ENCODE measurements at regions not wholly inside any gene's neighbourhood (a gene's known extent, or its start where the extent isn't known, plus 50 kb on each side); places are given as distances from the start of the nearest gene placed in this dataset.

DNA sequence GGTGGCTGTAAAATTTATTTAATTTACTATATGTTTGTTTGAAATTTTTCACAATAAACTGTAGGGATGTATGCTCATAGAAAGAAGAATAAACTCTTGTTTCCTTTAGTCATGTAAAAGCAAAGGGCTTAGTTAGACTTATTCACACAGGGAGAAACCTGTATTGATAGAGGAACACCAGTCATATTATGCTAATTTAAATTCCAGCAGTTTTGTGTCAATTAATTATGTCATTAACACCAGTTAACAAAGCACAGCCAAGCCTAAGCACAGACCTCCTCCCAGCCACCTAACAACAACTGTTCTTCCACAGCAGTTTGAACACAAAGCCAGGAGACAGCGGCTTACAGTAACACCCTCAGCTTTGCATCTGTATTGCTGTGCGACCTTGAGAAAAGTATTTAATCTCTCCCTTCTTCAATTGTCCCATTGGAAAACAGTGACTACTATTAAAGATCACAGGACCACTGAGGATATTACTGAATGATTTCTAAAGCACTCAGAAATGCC lies 260.8 kb upstream of the RRP15 start:
- no peak for DNase-seq (ENCODE audit: low read depth, low spot score)

DNA sequence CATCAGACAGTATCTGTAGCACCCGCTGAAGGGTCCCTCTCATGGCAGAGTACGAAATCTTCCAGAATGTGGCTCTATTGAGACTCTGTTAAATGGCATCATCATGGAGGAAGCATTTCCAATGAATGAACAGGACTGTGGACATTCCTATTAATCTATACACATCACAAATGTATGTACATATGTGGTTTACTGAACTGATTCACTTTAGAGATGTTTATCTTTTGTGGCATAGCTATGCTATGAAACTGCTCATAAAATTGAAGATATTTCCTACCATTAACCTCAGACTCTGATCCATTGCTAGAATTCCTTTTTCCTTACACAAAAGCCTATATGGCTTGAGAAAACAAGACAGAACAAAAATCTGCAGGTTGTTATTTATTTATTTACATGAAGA lies 259.6 kb upstream of the RRP15 start:
- no peak for DNase-seq (ENCODE audit: low read depth, low spot score)

DNA sequence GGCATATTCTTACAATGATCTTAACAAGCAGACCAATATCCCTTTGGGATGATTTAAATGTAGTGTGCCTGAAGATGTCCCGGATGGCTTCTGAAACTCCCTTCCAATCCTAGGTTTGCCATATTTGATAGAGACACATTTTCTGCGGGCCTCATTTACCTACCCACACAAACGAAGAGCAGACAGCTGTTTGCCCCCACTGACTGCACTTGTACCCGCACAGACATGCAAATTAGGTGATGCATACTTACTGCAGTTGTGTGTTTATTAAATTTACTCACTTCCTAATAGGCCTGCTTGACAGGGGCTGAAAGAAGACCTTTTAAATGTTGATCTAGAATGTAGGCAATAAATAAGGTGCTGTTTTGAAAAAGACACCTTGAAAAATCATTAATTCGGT lies 257.9 kb upstream of the RRP15 start:
- DNase-seq (ENCODE audit: low read depth, low spot score), result no peak

DNA sequence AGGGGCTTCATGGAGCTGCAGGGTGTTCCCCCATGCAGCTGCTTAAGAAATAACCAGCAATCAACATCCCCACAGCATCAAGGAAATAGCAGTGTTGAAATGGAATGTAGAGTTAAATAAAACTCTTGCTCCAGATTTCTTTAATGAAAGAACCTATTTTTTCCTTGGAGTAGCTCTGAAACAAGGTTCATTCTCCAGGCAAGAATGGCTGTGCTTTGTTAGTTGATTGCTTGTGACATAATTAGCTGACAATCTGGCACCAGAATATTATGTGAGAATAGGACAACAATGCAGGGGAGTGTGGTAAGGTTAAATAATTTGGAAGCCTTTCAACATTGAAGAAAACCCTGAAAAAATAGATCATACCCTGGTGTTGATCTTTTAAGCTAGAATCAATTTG lies 254.2 kb upstream of the RRP15 start:
- DNase-seq (ENCODE audit: low read depth, low spot score), result no peak

DNA sequence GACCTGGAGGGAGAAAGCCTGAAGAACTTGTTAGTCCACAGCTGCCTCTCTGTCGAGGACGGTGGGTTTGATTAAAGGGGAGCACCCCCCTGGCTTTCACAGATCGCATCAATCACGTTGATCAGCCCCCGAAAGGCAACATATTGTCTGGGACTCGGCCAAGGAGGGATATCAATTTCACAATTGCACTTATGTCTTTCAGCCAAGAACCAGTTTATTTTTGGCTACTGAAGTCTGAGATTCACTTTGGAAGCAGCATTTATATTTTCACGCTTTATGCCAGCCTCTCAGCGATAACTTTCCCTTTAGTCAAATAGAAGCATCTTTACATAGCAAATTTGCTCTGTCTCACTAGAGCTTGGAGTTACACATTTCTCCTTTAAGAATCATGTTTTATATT lies 253.2 kb upstream of the RRP15 start:
- DNase-seq (ENCODE audit: low read depth, low spot score), result no peak

DNA sequence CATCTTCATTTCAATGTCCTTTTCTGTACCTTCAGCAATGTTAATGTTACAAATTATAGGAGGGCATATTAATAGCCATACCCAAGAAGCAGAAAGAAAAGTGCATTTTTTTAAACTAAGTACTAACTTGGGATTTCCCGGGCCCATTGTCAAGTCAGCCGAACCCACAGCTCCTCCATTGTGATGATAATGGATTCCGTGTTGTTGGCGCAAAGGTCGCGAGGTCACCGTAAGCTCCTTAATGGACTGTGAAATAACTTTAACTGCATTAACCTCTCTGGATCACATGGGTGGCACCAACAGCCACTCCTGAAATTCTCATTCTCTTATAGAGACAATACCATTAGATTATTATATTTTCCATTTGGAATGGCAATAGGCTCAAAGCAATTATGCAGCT lies 250.6 kb upstream of the RRP15 start:
- DNase-seq (ENCODE audit: low read depth, low spot score), result no peak

DNA sequence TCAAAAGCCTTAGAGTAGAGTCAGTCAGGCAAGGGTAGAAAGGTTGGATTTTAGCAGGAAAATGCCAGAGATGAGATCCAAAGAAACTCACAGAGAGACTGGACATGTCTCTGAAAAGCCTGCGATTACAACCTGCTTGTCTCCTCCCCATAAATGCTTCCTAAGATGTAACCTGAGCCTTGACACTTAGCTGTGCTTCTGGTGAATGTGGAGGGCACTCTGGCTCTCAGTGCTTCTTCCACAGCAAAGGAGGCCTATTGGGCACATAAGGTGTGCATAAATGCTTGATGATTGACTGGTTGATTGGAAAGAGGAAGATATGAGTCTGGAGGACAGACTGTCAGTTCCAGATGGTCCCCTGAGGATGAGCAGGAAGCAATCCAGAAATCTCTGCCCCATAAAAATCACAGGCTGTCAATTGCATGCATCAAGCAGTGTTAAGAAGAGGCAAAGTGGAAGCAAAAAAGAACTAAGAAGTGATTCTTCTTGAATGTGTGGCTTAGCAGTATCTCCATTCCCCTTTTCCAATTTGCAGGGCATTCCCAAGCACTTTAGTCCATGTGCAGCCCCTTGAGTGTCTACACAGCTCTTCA lies 236.2 kb upstream of the RRP15 start:
- DNase-seq (ENCODE audit: low read depth, low spot score), result no peak

DNA sequence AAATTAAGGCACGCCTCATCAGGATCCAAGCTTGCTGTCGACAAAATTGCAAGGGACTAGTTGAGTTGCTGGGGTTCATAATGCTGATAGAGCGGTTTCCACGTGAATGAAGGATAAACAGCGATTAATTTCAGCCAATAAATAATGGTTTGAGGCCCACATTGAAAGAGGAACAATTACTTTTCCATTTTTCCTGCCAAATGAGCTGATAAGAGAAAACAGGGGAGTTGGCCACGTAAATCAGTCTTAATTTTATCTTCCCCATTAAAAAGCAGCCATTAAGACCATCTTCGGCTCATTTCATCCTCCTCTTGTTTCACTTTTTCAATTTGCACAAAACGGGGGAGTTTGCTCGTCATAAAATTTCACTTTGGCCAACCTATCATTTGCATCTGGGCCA lies 235.5 kb upstream of the RRP15 start:
- no peak for DNase-seq (ENCODE audit: low read depth, low spot score)

DNA sequence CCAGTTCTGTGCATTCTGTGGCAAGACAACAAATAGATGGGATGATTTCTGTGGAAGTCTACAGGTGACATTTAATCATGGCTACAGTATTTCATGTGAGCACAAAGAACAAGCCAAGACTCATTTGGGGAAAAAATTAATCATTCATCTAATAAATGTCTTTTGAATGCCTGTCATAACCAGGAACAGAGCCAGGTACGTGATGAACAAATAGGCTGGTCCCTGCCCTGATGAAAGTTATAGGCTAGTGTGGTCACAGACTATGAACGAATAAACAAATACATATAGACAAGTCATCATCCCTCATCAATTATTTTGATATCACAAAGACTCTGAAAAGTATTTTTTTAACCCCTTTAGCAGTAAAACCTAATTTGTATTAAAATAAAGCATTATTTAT lies 226.4 kb upstream of the RRP15 start:
- DNase-seq (ENCODE audit: low read depth, low spot score), result no peak

DNA sequence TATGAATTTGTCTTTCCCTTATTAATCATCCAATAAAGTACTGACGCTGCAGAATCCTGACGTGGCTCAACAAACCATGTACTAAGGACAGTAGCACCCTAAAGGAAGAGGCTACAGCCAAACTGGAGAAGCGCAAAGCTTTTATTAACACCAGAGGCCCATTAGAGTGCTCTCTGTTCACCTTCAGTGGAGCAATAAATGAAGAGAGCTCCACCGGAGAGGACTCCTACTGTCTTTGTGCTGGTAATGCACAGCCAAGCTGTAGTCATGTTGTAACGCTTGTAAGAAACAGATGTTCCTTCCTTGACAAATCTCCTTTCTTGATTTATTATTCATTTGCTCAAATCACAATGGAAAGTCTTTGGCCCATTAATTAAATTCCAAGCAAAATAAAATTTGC lies 220.7 kb upstream of the RRP15 start:
- DNase-seq (ENCODE audit: low read depth, low spot score), result no peak

DNA sequence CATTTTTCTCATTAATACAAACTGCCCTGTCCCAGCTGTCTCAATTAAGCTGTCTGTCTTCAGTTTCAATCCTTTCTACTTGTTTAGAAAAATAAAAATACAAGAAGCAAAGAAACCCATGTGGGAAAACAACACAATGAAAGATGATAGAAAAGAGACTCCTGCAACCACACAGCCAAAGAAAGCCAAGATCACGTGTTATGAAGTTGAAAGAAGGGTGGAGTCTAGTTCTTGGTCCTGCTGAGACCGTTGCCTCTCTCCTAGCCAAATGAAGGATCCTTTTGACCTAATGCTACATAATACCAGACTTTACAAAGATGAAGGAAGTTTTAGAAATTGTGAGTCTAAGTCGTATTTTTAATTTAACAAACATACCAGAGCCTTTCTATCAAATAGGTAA lies 218.8 kb upstream of the RRP15 start:
- no peak for DNase-seq (ENCODE audit: low read depth, low spot score)

DNA sequence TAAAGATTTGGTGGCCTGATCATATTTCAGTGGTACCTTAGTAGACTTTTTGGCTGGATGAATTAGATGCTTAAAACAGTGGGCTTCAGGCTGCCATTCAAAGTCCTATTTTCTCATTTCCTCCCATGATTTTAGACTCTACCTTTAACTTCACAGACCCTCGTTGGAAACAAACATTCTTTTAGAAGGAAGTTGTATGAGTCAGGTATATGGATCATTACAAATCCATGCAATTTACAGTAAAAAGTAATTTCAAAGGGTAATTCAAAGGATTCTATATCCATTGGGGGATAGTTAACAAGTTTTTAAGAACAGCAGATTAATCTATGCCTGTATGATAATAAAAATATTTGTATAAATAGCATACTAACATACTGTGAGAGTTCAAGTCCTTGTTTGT lies 216.9 kb upstream of the RRP15 start:
- DNase-seq (ENCODE audit: low read depth, low spot score), result no peak

DNA sequence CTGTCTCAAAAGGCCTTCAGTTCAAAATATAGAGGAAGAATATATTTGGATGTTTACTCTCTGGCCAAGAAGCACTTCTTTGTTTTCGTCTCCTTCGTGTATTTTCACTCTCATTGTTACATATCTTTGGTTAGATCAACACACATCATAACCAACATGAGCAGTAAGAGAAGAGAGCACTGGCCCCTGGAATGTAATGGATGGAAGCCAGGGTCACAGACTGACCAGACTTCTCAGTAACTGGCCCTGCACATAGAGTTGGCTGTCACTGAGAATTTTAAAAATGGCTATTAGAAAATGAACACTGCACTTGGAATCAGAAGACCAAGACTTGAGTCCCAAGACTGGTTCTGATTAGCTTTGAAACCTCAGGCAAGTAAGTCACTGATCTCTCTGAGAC lies 215.9 kb upstream of the RRP15 start:
- DNase-seq (ENCODE audit: low read depth, low spot score), result no peak

DNA sequence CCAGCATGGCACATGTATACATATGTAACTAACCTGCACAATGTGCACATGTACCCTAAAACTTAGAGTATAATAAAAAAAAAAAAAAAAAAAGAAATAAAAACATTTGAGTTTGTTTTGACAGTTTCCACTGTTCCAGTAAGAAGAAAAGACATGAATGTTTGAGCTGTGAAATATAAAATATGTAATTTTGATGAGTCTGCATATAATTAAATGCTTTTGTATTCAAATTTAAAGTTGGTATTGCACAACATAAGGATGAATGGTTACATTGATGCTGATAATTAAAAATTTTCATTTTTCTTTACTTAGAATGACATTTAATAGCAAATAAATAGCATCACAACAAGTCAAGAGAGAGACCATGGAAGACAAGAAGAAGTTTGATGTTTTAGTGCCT lies 212.0 kb upstream of the RRP15 start:
- DNase-seq (ENCODE audit: low read depth, low spot score), result no peak

DNA sequence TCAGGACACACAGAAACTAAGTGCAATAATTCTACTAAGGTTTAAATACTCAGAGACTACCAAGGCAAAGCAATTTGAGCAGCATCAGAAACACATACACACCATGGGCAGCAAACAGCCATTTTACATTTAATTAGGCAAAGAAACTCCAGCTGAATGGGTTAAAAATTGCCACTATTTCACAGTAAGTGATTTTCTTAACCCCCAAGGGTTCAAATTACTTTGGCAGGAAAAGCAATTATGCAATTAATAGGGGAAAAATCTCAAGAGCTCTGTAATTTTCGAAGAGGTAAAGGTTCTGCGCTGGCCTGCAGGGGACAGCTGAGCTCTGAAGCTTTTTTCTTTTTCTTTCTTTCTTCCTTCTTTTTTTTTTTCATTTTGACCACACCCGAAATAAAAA lies 206.2 kb upstream of the RRP15 start:
- no peak for DNase-seq (ENCODE audit: low read depth, low spot score)

DNA sequence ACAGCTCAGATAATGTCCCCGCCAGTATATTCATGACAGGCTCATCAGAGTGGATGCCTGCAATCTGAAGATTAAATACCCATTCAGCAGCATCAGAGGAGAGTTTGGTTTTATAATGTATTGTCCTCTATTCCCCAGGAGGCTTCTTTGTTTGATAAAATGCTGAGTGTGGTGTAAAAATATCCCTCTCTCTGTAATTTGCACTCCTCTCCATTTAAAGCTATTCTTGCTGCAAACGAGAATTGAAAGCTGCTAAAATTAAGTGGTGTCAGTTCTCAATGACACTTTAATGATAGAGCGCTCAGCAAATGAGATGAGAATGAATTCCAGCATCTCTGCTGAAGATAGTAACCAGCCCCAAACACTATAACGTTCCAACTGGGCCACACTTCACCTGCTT lies 205.7 kb upstream of the RRP15 start:
- no peak for DNase-seq (ENCODE audit: low read depth, low spot score)

DNA sequence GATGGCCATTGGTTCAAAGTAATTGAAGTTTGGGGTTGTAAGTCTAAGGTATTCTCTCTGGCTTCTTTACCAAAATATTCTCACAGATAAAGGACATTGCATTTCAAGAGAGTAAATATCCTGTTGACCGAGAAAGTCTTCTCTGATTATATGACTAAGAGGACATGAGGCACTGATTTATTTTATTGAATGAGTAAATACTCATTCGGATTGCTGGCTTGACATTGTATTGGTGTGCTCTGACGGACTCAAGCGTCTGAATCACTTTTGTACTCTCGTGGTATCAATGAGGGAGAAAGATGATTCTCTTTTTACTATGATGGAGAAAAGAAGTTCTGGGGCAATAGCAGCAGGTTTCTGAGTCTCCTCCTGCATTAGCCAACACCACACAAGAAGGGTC lies 205.3 kb upstream of the RRP15 start:
- DNase-seq (ENCODE audit: low read depth, low spot score), result no peak

DNA sequence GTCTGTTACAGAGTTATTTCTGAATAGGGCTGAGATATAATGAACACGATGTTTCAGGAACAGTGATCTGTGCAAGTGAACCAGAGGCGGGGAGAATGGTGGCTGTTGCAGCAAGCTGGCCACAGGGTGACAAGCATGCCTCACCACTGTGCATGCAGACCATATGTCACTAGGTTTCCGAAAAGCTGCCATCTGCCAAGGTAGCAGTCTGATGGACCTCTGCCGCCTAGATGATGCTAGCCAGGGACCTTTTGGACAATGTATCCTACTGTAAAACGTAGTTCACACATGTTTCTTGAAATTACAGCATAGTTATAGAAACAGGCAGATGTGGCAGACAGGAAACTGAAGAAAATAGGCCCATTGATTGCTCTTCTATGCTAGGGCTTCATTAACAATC lies 204.2 kb upstream of the RRP15 start:
- DNase-seq (ENCODE audit: low read depth, low spot score), result no peak

DNA sequence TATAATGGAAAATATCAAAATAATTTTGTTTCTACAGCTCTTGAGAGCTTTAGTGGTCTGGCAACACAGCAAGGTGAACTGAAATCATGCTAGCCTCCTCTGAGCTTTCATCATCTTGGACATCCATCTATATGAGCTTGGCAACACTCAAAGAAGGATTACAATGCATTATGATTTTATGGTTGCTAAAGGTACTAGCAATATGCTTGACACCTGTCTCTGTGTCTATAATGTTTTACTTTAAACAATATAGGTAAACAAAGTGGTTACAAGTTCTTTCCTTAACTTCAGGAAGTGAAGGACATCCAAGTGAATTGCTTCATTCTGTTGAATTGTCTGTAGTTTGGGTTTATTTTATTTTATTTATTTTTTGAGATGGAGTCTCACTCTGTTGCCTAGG lies 203.7 kb upstream of the RRP15 start:
- DNase-seq (ENCODE audit: low read depth, low spot score), result no peak

DNA sequence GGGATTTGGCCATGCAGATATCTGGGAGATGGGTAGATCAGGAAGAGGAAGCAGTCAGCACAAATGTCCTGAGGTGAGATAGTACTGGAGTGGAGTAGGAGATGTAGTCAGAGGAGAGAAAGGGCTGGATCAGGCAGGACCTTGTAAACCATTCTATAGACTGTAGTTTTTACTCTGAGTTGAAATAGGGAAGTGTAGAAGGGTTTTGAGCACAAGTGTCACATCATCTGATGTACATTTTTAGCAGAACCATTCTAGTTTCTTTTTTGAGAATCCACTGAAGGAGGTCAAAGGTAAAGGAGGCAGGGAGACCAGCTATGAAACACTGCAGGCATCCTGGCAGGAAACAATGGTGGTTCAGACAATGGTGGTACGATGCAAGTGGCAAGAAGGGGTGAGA lies 194.6 kb upstream of the RRP15 start:
- DNase-seq (ENCODE audit: low read depth, low spot score), result no peak

DNA sequence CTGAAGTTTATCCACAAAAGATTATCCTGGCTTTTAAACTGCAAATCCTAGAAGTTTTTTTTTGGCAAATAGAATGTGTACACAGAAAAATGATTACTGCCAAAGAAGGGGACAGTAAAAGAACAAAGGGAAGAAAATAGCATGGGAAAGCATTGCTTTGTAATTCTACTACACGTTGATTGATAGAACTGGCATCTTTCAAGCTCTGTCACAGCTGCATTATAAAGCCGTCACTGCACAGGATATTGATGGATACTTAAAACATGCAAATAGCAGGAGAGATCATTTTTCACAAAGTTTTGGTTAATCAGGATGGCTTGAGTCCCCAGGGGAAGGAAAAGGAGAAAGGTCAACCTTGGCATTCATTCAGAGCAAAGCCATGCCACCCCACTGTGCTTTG lies 183.7 kb upstream of the RRP15 start:
- no peak for DNase-seq (ENCODE audit: low read depth, low spot score)

DNA sequence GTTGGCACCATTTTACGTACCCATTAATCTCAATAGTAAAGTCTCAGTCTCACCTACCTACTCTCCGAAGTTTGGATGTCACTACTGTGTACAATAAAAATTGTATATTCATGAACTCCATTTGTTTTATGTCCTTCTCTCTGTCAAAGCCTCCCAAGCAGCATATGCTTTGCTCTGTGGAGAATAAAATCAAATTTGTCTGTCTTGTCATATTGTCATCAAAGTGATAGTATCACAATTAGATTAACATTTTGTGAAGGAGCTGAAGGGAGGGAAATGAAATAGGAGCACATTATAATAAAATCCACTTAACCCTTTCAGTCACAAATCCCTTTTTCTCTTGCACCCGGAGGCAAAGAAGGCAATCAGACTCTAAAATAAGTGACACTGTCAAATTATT lies 177.1 kb upstream of the RRP15 start:
- no peak for DNase-seq (ENCODE audit: low read depth, low spot score)

DNA sequence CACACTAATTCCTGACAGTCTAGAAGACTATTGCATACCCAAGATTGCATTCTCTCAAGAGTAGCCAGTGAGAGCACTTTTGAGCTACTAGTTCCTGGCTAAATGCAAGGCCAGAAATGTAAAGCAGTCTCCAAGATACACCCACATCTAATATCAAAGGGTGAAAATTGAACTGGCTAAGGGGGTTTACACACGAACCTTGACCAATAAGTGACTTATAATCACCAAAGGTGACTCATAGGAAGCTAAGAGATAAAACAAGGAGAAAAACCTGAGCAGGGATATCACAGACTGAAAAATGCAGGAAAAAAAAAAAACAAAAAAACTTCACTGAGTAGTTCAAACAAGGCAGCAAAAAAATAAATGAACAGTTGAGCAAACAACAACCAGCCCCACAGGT lies 172.2 kb upstream of the RRP15 start:
- no peak for DNase-seq (ENCODE audit: low read depth, low spot score)

DNA sequence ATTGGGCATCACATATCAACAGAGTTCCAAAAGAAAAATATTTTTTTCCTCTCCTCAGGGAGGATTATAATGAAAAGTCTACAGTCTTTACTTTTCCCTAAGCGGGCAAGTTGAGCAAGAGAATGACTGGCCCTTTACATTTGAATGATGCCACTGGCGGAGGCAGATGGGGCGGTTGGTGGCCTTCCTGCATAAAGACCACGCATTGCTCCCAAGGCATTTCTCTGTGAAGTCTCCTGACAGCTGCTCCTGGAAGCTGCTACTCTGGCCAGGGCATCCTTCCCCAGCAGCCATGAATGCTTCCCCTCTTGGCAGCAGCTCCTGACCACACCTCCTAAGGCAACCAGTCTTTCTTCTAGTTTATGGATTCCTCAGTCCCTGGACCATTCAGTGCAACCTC lies 161.1 kb upstream of the RRP15 start:
- DNase-seq (ENCODE audit: low read depth, low spot score), result peak; percentile 3

DNA sequence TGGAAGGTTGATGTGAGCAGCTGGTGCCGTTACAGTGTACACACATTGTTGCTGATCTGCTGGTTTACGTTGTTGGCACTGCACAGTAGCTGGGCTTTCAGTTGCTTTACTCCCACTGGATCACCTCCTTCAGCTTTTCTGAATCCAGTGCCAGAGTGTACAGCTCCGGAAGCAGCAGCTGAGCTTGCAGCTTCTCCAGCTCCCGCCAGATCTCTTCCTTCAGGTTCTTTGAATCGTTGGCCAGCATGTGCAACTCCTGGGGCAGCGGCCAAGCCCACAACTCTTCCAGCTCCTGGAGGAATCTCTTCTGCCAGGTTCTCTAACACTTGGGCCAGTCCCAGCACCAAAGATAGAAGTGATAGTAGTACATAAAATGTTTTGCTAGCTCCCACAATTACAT lies 149.7 kb upstream of the RRP15 start:
- DNase-seq (ENCODE audit: low read depth, low spot score), result no peak
